ENCODE measurements at regions not wholly inside any gene's neighbourhood (a gene's known extent, or its start where the extent isn't known, plus 50 kb on each side); places are given as distances from the start of the nearest gene placed in this dataset.

DNA sequence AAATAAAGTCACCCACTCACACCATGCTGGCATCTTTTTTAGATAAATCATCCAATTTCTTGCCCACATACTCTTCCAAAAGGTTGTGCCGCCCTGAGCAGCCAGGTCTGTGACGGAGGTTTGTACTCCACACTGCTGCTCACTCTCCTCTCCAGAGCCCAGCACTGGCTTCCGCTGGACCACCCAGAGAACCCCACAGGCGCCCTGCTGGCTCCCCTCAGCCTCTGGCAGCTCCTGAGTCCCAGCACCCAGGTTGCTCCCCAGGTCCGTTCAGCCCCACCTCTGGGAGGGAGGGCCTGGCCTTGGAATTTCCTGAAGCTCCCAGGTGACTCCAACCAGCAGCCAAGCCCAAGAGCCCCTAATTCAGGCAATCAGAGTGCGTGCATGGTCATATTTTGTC is 131.7 kb upstream of the CST7 start:
- TF ChIP-seq, protein P1, sequence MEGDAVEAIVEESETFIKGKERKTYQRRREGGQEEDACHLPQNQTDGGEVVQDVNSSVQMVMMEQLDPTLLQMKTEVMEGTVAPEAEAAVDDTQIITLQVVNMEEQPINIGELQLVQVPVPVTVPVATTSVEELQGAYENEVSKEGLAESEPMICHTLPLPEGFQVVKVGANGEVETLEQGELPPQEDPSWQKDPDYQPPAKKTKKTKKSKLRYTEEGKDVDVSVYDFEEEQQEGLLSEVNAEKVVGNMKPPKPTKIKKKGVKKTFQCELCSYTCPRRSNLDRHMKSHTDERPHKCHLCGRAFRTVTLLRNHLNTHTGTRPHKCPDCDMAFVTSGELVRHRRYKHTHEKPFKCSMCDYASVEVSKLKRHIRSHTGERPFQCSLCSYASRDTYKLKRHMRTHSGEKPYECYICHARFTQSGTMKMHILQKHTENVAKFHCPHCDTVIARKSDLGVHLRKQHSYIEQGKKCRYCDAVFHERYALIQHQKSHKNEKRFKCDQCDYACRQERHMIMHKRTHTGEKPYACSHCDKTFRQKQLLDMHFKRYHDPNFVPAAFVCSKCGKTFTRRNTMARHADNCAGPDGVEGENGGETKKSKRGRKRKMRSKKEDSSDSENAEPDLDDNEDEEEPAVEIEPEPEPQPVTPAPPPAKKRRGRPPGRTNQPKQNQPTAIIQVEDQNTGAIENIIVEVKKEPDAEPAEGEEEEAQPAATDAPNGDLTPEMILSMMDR (IDR thresholded peaks at IDR 0.05; ENCODE audit: low read depth, low read length), result no peak
- no peak for DNase-seq (ENCODE audit: extremely low read depth, low read depth)

DNA sequence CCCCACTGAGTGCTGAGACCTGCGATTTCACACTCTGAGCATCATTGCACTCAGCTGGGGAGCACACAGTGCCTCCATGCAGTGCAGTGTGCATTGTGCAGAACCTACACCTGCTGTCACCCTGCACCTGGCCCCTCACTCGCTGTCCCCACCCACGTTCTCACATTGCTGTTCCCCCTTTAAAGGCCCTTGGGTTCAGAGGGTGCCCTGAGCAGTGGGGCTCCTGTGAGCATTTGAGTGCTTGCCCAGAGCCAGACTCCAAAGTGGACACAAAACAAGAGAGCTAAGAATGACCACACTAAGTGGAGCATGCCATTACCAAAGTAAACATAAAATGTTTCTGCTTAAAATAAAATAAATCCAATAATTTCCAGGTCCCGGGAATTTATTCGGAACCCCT is 131.0 kb upstream of the CST7 start:
- no peak for DNase-seq (ENCODE audit: extremely low read depth, low read depth)

DNA sequence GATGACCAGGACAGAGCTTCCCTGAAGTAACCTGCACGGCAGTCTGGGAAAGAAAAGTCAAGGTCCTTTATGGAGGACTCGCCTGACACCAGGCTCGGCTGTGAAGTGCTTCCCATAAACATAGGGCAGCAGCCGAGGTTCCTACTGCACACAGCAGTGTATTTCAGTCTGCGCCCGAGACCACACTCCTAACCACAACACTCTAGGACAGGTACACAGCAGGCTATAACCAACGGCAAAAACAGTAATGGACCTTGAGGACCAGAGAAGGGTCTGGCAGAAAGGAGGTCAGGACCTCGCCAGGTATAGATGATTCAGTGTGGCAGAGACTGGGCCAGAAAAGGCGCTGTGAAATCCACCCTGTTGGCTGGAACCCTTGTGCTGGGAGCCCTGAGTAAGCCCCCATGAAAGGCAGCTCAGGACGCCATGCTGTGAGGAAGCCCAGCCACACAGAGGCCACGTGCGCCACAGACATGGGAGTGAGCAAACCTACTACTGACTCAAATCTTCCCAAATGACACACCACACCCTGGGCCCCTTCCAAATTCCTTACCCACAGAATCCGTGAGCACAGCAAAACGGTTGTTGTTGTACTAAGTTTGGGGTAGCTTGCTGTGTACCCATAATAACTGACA is 129.6 kb upstream of the CST7 start:
- DNase-seq (ENCODE audit: extremely low read depth, low read depth), result no peak
- TF ChIP-seq, protein P1 (IDR thresholded peaks at IDR 0.05; ENCODE audit: low read depth, low read length), result no peak

More for the DNA sequence above, 131.0 kb upstream of the CST7 start:
- TF ChIP-seq, protein P1 (IDR thresholded peaks at IDR 0.05; ENCODE audit: low read depth, low read length), result no peak

DNA sequence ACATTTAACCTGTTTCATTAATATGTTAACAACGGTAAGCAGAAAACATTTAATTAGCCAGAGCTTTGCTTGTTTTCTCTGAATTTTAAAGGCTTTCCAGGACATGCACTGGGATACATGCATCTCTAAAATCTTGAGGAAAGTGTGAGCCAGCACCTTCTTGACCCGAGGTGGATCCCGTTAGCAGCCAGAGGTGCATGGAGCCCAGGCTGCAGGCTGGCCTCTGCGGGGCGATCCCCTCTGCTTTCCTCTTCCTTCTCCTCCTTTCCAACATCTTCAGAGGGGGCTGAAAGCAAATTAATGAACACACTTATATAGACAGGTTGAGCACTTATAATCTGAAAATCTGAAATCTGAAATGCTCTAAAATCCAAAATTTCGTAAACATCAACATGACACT is 128.7 kb upstream of the CST7 start:
- DNase-seq (ENCODE audit: extremely low read depth, low read depth), result no peak
- TF ChIP-seq, protein P1 (IDR thresholded peaks at IDR 0.05; ENCODE audit: low read depth, low read length), result no peak

DNA sequence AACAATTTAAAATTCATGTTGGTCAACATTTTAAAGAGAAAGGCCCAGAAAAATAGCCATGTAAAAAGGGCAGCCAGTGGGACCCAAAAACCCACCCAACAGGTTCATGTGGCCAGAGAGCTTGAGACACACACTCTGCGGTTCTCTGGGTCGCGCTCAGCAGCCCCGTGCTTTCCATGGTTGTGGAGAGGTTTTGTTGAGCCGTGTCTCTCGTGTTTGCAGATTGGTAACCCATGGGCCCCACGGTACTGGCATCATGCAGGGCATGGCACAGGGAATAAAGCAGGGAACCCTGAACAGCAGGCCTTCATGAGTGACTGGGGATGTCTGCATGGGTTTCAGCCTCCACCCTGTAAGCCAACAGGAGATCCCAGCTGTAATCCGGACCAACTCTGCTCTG is 127.7 kb upstream of the CST7 start:
- no peak for DNase-seq (ENCODE audit: extremely low read depth, low read depth)
- TF ChIP-seq, protein P1 (IDR thresholded peaks at IDR 0.05; ENCODE audit: low read depth, low read length), result no peak

DNA sequence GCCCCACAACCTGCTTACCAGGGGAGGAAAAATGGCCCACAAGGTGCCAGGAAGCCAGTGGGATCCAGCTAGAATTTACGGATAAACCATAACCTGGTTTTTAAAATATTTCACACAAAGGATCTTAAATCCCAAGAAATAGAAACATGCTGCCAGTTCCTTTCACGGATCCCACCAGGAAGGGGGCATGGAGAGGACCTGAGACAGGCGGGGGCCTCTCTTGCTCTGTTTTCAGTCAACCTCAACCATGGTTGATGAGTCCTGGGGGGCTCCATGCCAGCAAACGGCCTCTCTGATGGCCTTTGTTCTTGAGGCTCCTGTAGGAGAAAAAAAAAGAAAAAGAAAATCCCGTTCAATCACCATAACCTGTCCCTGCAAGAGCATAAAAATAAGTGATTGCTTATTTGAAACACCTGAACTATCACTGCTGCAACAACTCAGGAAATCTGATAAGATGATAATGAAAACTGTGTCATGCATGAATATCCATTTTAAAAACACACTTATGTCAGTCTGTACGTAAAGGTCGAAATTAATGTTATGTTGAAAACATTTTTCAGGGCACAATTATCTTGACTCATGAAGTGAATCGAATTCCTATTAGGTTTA is 125.8 kb upstream of the CST7 start:
- TF ChIP-seq, protein P1 (IDR thresholded peaks at IDR 0.05; ENCODE audit: low read depth, low read length), result no peak
- no peak for DNase-seq (ENCODE audit: extremely low read depth, low read depth)

DNA sequence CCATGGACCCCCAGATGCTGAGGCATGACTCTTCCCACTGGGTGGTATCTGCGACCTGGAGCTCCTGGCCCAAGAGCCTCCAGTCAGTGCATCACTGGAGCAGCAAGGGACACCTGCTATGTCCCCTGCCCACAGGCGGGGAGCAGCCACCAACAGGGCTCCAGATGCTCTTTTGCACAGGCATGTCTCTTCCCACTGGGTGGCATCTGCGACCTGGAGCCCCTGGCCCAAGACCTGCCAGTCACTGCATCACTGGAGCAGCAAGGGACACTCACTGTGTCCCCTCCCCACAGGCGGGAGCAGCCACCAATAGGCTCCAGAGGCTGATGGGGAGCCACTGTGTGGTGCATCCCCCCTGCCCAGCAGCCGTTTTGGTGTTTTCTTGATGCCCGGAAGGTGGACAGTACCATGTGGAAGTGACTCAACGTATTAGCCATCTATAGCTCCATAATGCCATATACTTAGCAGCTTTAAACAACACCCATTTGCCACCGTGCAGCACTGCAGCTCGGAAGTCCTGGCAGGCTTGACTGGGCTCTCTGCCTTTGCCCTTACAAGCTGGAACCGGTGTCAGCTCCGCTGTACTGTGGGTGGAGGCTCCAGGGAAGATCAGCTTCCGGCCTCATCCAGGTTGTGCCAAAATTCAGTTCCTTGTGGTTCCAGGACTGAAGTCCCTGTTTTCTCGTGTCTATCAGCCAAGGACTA is 124.9 kb upstream of the CST7 start:
- DNase-seq (ENCODE audit: extremely low read depth, low read depth), result no peak
- TF ChIP-seq, protein P1 (IDR thresholded peaks at IDR 0.05; ENCODE audit: low read depth, low read length), result no peak

All from AG09319 (cell line).